Ovary (tissue), 7 donors: ENCODE measurements at regions not wholly inside any gene's neighbourhood (a gene's known extent, or its start where the extent isn't known, plus 50 kb on each side); places are given as distances from the start of the nearest gene placed in this dataset.

Experiments
- DNase-seq, 5 donors: peaks; one replicate each; pipeline ENCODE4 v3.0.0-alpha.2; 2019 to 2020
- H3K27ac ChIP-seq, 2 donors: fragments of 200-600 bp; one replicate each; pipeline versions ENCODE4 v1.5.1 to v1.8.0; 2019 to 2022
- H3K27me3 ChIP-seq: fragments of 200-600 bp; one replicate; pipeline ENCODE4 v1.8.0; 2022
- H3K36me3 ChIP-seq: fragments of 200-600 bp; sonication (generic); one replicate; pipeline ENCODE4 v1.5.1; 2019
- H3K4me1 ChIP-seq: one replicate; pipeline ENCODE4 v1.8.1; 2013; ENCODE audit warnings: mild to moderate bottlenecking, moderate library complexity; ENCODE audit not compliant: insufficient read depth
- H3K4me3 ChIP-seq: fragments of 200-600 bp; sonication (generic); one replicate; pipeline ENCODE4 v1.5.1; 2017
- H3K9me3 ChIP-seq, 2 donors: fragments of 200-600 bp in 1 of 2; sonication (generic) in 1 of 2; one replicate each; pipeline versions ENCODE4 v1.5.1 to v1.8.1; 2013 to 2019; ENCODE audit warnings: mild to moderate bottlenecking in 1 of 2, moderate library complexity in 1 of 2
- CTCF ChIP-seq, 3 donors: fragments of 450-650 bp in 2 of 3; fragments of 200-600 bp in 1 of 3; IDR thresholded peaks; one replicate each; pipeline versions ENCODE4 v1.5.1 to v1.8.0; 2016 to 2022; ENCODE audit warnings: antibody characterized with exemption in 3 of 3, mild to moderate bottlenecking in 1 of 3
- EP300 ChIP-seq: sonication (generic); formaldehyde crosslinking; IDR thresholded peaks from one replicate; pipeline ENCODE4 v1.6.1; 2017; ENCODE audit warnings: antibody characterized with exemption
- POLR2A ChIP-seq: fragments of 450-650 bp; IDR thresholded peaks from one replicate; pipeline ENCODE4 v1.6.1; 2017; ENCODE audit warnings: antibody characterized with exemption, mild to moderate bottlenecking, moderate library complexity
- WGBS, 3 donors: extraction: QIAGEN DNeasy Blood & Tissue Kit in 1 of 3; methylation state at CpG; one replicate each; pipeline versions ENCODE4 v1.1.5 to v1.1.7; 2013 to 2017; 5-methylcytosine and 5-hydroxymethylcytosine counted together
- intact Hi-C, 4 donors: fragments of 100-400 bp; cut with DNase I; formaldehyde crosslinking; loops; one replicate each; pipeline versions ENCODE4 v1.11.0 to v1.15.1; 2022 to 2023
- donor health status: DM: no; HTN: no; CAD: no; lungs with moderate emphysema.
- donor health status: DM: no; HTN: no; CAD: no.
- donor health status: Bipolar disorder and iron deficiency.
- donor health status: DM: no; HTN: no; CAD: no.
- donor health status: DM: yes; HTN: yes; CAD: no.

GRCh38 chr20:1833728-1834726 is 61.2 kb upstream of the SIRPA start:
- H3K4me1 ChIP-seq: peaks cover 2% of the 10 kb centered on the region
- WGBS, 3 donors: 55 to 68% (median 65%) methylated on average over 4 of the region's 4 CpGs
- H3K9me3 ChIP-seq: no peaks in the 10 kb centered on the region
- no peaks in the 10 kb centered on the region for H3K27me3 ChIP-seq
- DNase-seq: no peak
- H3K4me3 ChIP-seq: no peak overlapping the region
- intact Hi-C loops: no loop called here
- H3K36me3 ChIP-seq: no peaks in the 10 kb centered on the region
- H3K27ac ChIP-seq: no peak overlapping the region
- TF ChIP-seq CTCF (IDR thresholded peaks at IDR 0.05) (no peak), POLR2A (no peak), EP300 (no peak)

- 68 to 87% (median 74%) methylated on average over 4 of the region's 4 CpGs for WGBS, 3 donors
- TF ChIP-seq POLR2A: no peak
- no peak for TF ChIP-seq EP300
- TF ChIP-seq CTCF (IDR thresholded peaks at IDR 0.05): no peak
- H3K4me3 ChIP-seq: no peak overlapping the region
- no peaks in the 10 kb centered on the region for H3K36me3 ChIP-seq
- H3K9me3 ChIP-seq: no peaks in the 10 kb centered on the region
- intact Hi-C loops: no loop called here
- H3K27ac ChIP-seq: no peak overlapping the region
- no peak for DNase-seq
- H3K4me1 ChIP-seq: peaks cover 2% of the 10 kb centered on the region
- no peaks in the 10 kb centered on the region for H3K27me3 ChIP-seq
These were observed 62.0 kb upstream of the SIRPA start for GRCh38 chr20:1833216-1833615.

GRCh38 chr20:1832634-1833033 is 62.6 kb upstream of the SIRPA start:
- DNase-seq: no peak

DNA sequence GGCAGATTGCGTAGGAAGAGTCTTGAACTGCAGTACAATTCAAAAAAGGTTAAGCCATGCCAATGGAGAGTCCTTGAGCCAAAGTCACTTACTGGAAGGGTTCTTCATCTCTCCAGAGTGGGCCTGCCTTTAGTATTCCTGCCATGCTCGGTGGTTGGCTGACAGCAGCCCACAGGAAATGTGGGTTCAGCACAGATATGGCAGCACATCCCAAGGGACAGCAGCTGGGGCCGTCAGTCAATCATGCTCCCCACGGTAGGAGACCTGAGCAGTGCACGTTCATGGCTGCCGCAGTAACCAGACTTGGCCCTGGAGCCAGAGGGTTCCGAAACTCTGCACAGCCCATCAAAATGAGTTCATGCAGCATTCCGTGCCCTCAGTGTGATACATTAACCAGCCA is 63.6 kb upstream of the SIRPA start:
- H3K27me3 ChIP-seq: no peaks in the 10 kb centered on the region
- intact Hi-C loops: no loop called here
- WGBS, 3 donors: 78 to 85% (median 83%) methylated on average over 8 of the region's 8 CpGs
- H3K4me1 ChIP-seq: peaks cover 2% of the 10 kb centered on the region
- no peaks in the 10 kb centered on the region for H3K9me3 ChIP-seq
- no peak overlapping the region for H3K27ac ChIP-seq
- no peaks in the 10 kb centered on the region for H3K36me3 ChIP-seq
- no peak overlapping the region for H3K4me3 ChIP-seq
- TF ChIP-seq EP300 (no peak), POLR2A (no peak), CTCF (IDR thresholded peaks at IDR 0.05) (no peak)
- no peak for DNase-seq

More at GRCh38 chr20:1832634-1833033, 62.6 kb upstream of the SIRPA start:
- intact Hi-C loops: no loop called here
- WGBS, 3 donors: 53 to 61% (median 53%) methylated on average over 13 of the region's 13 CpGs
- Histone ChIP-seq H3K36me3 (no peaks in the 10 kb centered on the region), H3K4me3 (no peak overlapping the region), H3K27me3 (no peaks in the 10 kb centered on the region), H3K27ac (no peak overlapping the region), H3K4me1 (peaks cover 2% of the 10 kb centered on the region), H3K9me3 (no peaks in the 10 kb centered on the region)
- TF ChIP-seq EP300 (no peak), CTCF (IDR thresholded peaks at IDR 0.05) (no peak)
